ACC112 (cell line): ENCODE measurements at regions not wholly inside any gene's neighbourhood (a gene's known extent, or its start where the extent isn't known, plus 50 kb on each side); places are given as distances from the start of the nearest gene placed in this dataset.

Experiments used
- H2AFZ ChIP-seq: fragments of 200-600 bp; sonication (generic); one replicate; pipeline ENCODE4 v1.6.0; 2017; ENCODE audit warnings: antibody characterized with exemption, low read length; ENCODE audit not compliant: unreplicated experiment
- H3K27ac ChIP-seq: fragments of 200-600 bp; sonication (generic); 2 replicates; pipeline ENCODE4 v1.5.1; 2014; ENCODE audit warnings: low read depth, mild to moderate bottlenecking, antibody characterized with exemption, low read length, moderate library complexity
- H3K27me3 ChIP-seq: fragments of 200-600 bp; sonication (generic); 2 replicates; pipeline ENCODE4 v1.6.1; 2014; ENCODE audit warnings: mild to moderate bottlenecking, antibody characterized with exemption, low read length, moderate library complexity, mixed read lengths; ENCODE audit not compliant: insufficient read depth
- H3K36me3 ChIP-seq: fragments of 200-600 bp; sonication (generic); 2 replicates; pipeline ENCODE4 v1.6.1; 2016; ENCODE audit warnings: mild to moderate bottlenecking, antibody characterized with exemption, low read length, moderate library complexity, mixed read lengths; ENCODE audit not compliant: insufficient read depth
- H3K4me1 ChIP-seq: fragments of 200-600 bp; sonication (generic); one replicate; pipeline ENCODE4 v1.6.1; 2016; ENCODE audit warnings: low read length, mixed read lengths; ENCODE audit not compliant: insufficient read depth, unreplicated experiment, control insufficient read depth
- H3K4me3 ChIP-seq: fragments of 200-600 bp; sonication (generic); 2 replicates; pipeline ENCODE4 v1.5.1; 2014; ENCODE audit warnings: mild to moderate bottlenecking, low read depth, low read length
- H3K79me2 ChIP-seq: fragments of 200-600 bp; sonication (generic); one replicate; pipeline ENCODE4 v1.6.0; 2016; ENCODE audit warnings: low read length; ENCODE audit not compliant: control insufficient read depth, unreplicated experiment, insufficient read depth

DNA sequence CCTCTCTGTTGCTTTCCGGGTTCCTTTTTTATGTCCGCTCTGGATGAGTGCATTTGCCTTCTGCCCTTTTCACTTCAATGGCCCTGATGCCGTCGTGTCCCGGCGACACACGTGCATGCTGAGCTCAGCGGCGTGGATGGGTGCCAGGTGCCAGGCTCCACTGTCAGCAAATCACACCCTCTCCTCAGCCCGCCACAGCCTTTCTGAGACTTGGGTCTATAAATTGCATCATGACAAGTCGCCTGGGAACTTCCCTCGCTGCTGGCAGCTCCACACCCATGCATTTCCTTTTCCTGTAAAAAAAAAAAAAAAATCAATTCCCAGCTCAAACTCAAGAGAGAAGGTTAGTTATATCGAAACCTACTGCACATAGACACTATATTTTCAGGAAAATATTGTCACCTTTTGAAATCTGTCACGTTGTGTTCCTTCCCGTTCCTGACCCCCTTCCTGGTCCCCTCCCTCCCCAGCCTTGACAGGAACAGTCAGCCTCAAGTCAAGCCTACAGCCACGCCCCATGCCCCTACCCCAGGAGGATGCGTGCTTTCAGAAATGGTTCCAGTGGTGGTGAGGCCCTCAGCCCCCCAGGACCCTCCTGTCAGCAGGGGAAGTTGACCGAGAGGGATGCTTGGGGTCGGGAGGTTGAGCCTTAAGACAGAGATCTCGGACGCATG lies 110.3 kb upstream of the PTCH1 start:
- H3K27me3 ChIP-seq, result peaks cover 54% of the 10 kb centered on the region
- H3K27ac ChIP-seq, result no peak overlapping the region
- no peaks in the 10 kb centered on the region for H3K4me1 ChIP-seq
- H2AFZ ChIP-seq, result no peak overlapping the region
- no peaks in the 10 kb centered on the region for H3K36me3 ChIP-seq
- no peaks in the 10 kb centered on the region for H3K79me2 ChIP-seq
- no peak overlapping the region for H3K4me3 ChIP-seq

DNA sequence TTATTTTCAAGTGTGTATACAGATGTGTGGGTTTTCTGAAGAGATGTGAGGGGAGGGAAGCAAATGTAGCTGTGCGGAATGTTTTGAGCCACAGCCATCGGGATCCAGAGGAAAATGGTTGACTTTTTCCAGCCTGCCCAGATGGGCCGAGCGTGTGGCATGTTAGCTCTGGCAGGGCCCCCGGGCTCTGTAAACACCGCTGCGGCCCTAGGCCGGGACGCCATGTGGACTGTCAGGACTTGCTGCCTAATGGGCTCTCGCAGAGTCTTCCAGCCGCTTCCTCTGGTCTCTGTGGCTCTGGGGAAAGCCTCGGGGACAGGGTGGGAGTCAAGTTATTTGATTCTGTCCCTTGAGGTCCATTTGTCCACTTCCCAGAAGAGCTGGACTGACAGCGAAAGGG lies 109.6 kb upstream of the PTCH1 start:
- Histone ChIP-seq H2AFZ (no peak overlapping the region), H3K4me3 (no peak overlapping the region), H3K79me2 (no peaks in the 10 kb centered on the region), H3K4me1 (no peaks in the 10 kb centered on the region), H3K27me3 (peaks cover 53% of the 10 kb centered on the region), H3K36me3 (no peaks in the 10 kb centered on the region), H3K27ac (no peak overlapping the region)

GRCh38 chr9:95623640-95624039 lies 106.9 kb upstream of the PTCH1 start:
- peaks cover 4% of the 10 kb centered on the region for H3K4me1 ChIP-seq
- H3K27me3 ChIP-seq, result peaks cover 53% of the 10 kb centered on the region
- H3K27ac ChIP-seq, result no peak overlapping the region
- H2AFZ ChIP-seq, result no peak overlapping the region
- no peak overlapping the region for H3K4me3 ChIP-seq
- no peaks in the 10 kb centered on the region for H3K79me2 ChIP-seq
- no peaks in the 10 kb centered on the region for H3K36me3 ChIP-seq

GRCh38 chr9:95620722-95621121 lies 104.0 kb upstream of the PTCH1 start:
- no peaks in the 10 kb centered on the region for H3K36me3 ChIP-seq

DNA sequence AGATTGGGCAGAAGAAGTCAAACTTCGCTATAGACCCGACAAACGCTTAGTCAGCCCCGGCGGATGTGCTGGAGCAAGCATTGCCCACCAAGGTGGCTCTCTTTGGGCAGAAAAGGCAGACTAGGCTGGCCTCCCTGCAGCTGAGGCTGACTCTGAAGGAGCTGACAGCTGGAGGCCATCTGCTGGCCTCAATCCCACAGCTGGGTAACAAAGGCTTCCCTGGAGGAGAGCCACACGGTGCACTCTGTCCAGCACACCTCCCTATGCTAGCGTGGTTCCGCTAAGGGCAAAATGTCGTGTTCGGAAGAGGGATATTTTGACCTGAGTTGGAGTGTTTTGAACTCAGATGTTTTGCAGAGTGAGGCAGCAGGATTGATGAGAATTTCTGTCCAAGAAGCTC lies 103.5 kb upstream of the PTCH1 start:
- H3K27me3 ChIP-seq, result peaks cover 61% of the 10 kb centered on the region
- H3K27ac ChIP-seq, result no peak overlapping the region
- H3K4me3 ChIP-seq, result no peak overlapping the region
- H3K4me1 ChIP-seq, result peaks cover 4% of the 10 kb centered on the region
- H3K36me3 ChIP-seq, result no peaks in the 10 kb centered on the region
- H2AFZ ChIP-seq, result no peak overlapping the region
- no peaks in the 10 kb centered on the region for H3K79me2 ChIP-seq

More at GRCh38 chr9:95620722-95621121, 104.0 kb upstream of the PTCH1 start:
- H2AFZ ChIP-seq, result no peak overlapping the region
- H3K27ac ChIP-seq, result no peak overlapping the region
- H3K4me1 ChIP-seq, result peaks cover 4% of the 10 kb centered on the region
- no peaks in the 10 kb centered on the region for H3K79me2 ChIP-seq
- H3K27me3 ChIP-seq, result peaks cover 65% of the 10 kb centered on the region
- no peak overlapping the region for H3K4me3 ChIP-seq

- Histone ChIP-seq H3K36me3 (no peaks in the 10 kb centered on the region), H3K27ac (no peak overlapping the region), H3K27me3 (peaks cover 52% of the 10 kb centered on the region), H3K4me1 (peaks cover 4% of the 10 kb centered on the region), H3K79me2 (no peaks in the 10 kb centered on the region), H3K4me3 (no peak overlapping the region), H2AFZ (no peak overlapping the region)
Measured at GRCh38 chr9:95615246-95615645, 98.5 kb upstream of the PTCH1 start.

GRCh38 chr9:95613670-95614069 lies 96.9 kb upstream of the PTCH1 start:
- H3K36me3 ChIP-seq, result no peaks in the 10 kb centered on the region
- no peak overlapping the region for H2AFZ ChIP-seq
- no peaks in the 10 kb centered on the region for H3K79me2 ChIP-seq
- no peak overlapping the region for H3K27ac ChIP-seq
- H3K27me3 ChIP-seq, result peaks cover 41% of the 10 kb centered on the region
- no peaks in the 10 kb centered on the region for H3K4me1 ChIP-seq
- no peak overlapping the region for H3K4me3 ChIP-seq

- H3K27me3 ChIP-seq, result peaks cover 29% of the 10 kb centered on the region; the same call in 1 of the 2 replicates
- no peaks in the 10 kb centered on the region for H3K4me1 ChIP-seq
- H3K4me3 ChIP-seq, result no peak overlapping the region
- H3K79me2 ChIP-seq, result no peaks in the 10 kb centered on the region
- no peak overlapping the region for H2AFZ ChIP-seq
- no peak overlapping the region for H3K27ac ChIP-seq
- no peaks in the 10 kb centered on the region for H3K36me3 ChIP-seq
Measured at GRCh38 chr9:95611354-95611753, 94.6 kb upstream of the PTCH1 start.

DNA sequence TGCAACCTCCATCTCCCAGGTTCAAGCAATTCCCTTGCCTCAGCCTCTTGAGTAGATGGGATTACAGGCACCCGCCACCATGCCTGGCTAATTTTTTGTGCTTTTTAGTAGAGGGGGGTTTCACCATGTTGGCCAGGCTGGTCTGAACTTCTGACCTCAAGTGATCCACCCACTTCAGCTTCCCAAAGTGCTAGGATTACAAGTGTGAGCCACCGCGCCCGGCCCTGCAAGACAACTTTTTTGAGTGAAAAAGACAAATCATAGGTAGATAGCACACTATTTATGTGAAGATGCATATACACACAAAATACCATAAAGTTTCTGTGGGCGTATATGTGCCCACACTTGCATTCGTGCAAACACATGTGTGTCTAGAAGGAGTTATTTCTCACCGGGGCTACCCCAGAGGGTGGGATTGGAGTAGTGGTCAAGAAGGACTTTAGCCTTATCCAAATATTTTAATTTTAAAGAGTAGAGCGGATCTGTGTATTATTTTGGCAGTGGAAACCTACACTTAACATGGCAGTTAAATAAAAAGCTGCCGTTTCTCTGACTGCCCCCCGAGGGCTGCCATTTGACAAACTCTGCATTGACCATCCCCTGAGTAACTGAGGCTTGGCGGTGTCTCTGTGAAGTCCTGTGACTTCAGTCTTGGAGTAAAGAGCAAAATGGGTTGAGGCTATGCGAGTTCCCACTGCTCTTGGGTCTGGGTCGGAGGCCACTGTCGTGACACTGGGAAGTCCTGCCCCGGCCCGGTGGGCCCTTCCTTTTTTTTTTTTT lies 93.4 kb upstream of the PTCH1 start:
- H3K27me3 ChIP-seq, result peaks cover 25% of the 10 kb centered on the region; the same call in 1 of the 2 replicates
- no peak overlapping the region for H3K27ac ChIP-seq
- no peaks in the 10 kb centered on the region for H3K79me2 ChIP-seq
- no peak overlapping the region for H2AFZ ChIP-seq
- no peak overlapping the region for H3K4me3 ChIP-seq
- H3K36me3 ChIP-seq, result no peaks in the 10 kb centered on the region
- H3K4me1 ChIP-seq, result no peaks in the 10 kb centered on the region

DNA sequence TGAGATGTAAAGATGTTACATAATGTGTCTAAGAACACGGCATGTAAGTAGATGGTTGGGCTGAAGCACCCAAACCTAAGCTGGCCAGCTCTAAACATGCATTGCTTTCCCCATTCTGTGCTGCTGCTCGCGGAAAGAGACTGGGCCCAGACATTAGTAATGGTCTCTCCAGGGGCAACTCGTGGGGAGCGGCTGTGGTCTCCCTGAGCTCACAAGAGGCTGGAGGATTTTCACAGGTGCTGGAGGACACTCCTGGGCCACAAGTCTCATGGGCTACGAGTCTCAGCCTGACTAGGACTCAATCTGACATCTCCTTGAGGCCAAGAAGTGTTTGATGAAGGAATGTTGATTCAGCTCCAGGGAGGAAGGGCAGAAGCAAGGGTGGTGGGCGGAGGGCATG lies 92.7 kb upstream of the PTCH1 start:
- no peak overlapping the region for H2AFZ ChIP-seq
- no peaks in the 10 kb centered on the region for H3K79me2 ChIP-seq
- H3K36me3 ChIP-seq, result no peaks in the 10 kb centered on the region
- no peak overlapping the region for H3K4me3 ChIP-seq
- H3K27ac ChIP-seq, result no peak overlapping the region
- no peaks in the 10 kb centered on the region for H3K4me1 ChIP-seq
- peaks cover 20% of the 10 kb centered on the region; the same call in 1 of the 2 replicates for H3K27me3 ChIP-seq

GRCh38 chr9:95608341-95608740 lies 91.6 kb upstream of the PTCH1 start:
- Histone ChIP-seq H3K4me3 (no peak overlapping the region), H3K27me3 (peaks cover 17% of the 10 kb centered on the region; the same call in 1 of the 2 replicates), H2AFZ (no peak overlapping the region), H3K79me2 (no peaks in the 10 kb centered on the region), H3K27ac (no peak overlapping the region), H3K4me1 (no peaks in the 10 kb centered on the region), H3K36me3 (no peaks in the 10 kb centered on the region)
